GM19397 (cell line): ENCODE measurements at regions not wholly inside any gene's neighbourhood (a gene's known extent, or its start where the extent isn't known, plus 50 kb on each side); places are given as distances from the start of the nearest gene placed in this dataset.

Experiments
- ATAC-seq: cut with Tn5 transposase; IDR thresholded peaks from one replicate; pipeline ENCODE4 v1.9.1; 2021; ENCODE audit warnings: mild to moderate bottlenecking, moderate library complexity; ENCODE audit not compliant: unreplicated experiment

- no peak for ATAC-seq
Observed at GRCh38 chr11:57100638-57101331, 81.0 kb upstream of the LRRC55 start.

- ATAC-seq = no peak
Observed at GRCh38 chr11:57103899-57104605, 77.7 kb upstream of the LRRC55 start.

GRCh38 chr11:57109331-57109730, 72.4 kb upstream of the LRRC55 start:
- no peak for ATAC-seq

DNA sequence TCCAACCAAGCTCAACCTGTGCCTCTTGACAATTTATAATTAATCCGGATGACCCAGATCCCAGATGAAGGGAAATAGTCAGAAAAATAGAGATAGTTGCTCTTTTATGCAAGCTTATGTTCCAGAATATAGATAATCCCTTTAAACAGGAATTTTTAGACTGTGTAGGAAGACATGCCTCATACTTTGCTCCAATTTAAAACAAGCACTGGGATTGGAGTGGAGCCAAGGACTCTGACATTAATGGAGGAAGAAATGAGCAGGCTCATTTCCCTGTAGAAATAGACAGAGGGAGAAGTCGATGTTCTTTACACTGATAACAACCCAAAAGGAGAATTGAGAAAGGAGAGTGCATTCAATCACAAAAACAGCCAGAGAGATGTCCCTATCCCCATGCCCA, 70.1 kb upstream of the LRRC55 start:
- ATAC-seq = no peak

DNA sequence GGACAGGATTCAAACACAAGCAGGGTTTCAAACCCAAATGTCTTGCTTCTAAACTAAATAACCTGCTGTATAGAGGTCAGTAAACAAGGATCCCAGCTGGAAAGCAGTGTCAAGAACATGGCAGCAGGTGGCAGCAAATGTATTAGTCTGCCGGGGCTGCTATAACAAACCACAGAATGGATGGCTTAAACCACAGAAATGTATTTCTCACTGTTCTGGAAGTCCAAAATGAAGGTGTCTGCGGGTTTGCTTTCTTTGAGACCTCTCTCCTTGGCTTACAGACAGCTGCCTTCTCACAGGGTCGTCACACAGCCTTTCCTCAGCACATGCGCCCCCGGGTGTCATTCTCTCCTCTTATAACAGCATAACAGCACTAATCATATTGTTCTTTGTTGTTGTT, 65.1 kb upstream of the LRRC55 start:
- ATAC-seq = peak; percentile 67

DNA sequence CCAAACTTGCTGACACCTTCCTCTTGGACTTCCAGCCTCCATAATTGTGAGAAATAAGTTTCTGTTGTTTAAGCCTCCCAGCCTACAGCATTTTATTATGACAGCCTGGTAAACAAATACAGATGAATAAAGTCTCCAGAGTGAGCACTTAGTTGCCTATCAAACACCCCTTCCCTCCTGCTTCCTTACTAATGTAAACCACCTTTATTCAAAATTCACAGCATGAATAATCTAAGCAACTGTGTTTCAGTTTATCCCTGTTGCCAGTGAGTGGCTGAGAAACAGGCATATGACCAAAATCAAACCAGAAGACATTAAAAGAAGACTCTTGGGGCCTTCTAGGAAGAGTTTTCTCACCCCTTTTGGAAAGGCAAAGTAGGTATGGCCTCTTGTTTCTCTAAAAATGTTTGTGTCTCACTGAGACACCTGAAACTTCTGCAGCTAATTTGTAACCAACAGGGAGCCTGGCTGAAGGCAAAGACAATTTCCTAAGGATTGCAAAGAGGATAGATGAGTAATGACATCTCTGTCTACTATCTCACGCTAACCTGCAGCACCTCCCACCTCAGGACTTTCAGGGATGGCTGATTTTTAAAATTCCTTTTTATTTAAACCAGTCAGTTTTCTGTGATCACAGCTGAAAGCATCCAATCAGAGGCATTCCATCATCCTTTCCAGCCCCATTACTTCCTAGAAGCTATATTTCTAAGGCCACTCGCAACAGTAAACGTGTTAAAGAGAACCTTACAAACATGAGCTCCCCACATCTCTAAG, 61.4 kb upstream of the LRRC55 start:
- no peak for ATAC-seq

DNA sequence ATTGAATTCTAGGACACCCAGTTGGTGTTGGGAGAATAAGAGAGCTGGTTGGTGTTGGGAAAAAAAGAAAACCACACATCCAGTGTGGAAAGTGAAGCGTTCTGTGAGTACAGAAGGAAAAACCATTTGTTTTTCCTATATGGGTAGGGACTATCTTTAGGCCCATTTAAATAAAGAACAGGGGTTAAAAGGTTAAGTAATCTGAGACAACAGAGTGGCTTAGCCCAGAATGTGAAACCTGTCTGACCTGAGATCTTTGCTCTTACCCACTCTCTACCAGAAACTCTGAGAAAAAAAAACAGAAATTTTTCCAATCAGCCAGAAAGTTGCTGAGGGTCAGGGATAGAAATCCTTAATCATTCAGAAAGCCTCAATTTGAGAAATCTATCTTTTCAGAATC, 59.8 kb upstream of the LRRC55 start:
- ATAC-seq = no peak

GRCh38 chr11:57123590-57123989, 58.2 kb upstream of the LRRC55 start:
- ATAC-seq = no peak

DNA sequence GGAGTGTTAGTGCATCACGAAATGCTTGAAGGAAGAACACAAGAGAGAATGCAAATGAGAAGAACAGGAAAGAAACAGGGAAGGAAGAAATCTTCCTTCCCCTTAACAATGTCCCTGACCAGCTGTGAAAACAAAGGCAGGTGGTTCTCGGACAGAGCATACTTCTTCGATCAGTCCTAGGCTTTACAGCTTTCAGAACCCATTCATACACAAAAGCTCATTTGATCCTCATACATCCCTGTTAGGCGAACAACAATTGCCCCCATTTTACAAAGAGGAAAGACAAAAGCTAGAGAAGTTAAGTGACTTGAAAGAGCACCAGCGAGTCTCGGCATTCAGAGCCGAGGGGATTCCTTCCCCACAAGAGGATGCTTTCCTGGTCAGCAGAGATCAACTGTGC, 57.2 kb upstream of the LRRC55 start:
- ATAC-seq = no peak

GRCh38 chr11:57124917-57125316, 56.8 kb upstream of the LRRC55 start:
- no peak for ATAC-seq

- ATAC-seq = no peak
Observed at GRCh38 chr11:57126766-57127400, 54.9 kb upstream of the LRRC55 start.

DNA sequence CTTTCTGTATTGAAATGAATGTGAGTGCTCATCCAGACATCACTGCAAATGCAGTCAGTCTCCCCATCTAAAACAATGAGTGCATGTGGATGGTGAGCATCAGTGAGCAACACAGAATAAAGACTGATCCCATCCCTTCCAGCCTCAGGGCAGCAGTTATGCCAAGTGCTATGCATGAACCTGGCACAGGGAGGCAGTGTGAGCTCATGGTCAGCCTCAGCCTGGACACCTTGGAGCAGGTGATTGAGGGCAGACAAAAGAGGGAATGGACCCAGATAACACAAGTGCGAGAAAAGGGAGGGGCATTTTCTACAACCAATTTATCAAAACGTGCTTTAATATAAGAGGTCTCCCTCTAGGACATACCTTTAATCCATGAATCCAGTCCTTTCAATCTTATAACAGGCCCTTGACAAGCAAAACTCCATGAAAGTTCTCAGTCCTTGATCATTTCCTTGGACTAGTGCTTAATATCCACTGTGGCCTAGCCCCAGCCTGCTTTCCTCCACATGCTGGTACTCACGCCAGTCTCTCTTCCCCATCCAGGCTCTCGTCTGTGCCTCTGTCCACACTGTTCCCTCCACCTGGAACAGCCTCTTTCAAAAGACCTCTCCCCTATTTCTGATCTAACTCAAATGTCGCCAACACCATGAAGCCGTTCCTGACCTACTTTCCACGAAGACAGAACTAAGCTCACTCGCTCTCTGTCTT, 50.5 kb upstream of the LRRC55 start:
- ATAC-seq = no peak
